ENCODE measurements at regions not wholly inside any gene's neighbourhood (a gene's known extent, or its start where the extent isn't known, plus 50 kb on each side); places are given as distances from the start of the nearest gene placed in this dataset.

- TF ChIP-seq NR3C1 (IDR thresholded peaks at IDR 0.05) (no peak), MAFK (IDR thresholded peaks at IDR 0.05; ENCODE audit: partially characterized antibody) (no peak), KDM5A (IDR thresholded peaks at IDR 0.05) (no peak), CTCF (IDR thresholded peaks at IDR 0.05) (no peak), MAX (IDR thresholded peaks at IDR 0.05) (no peak), RARB (CRISPR knock-in tag; IDR thresholded peaks at IDR 0.05) (no peak), POLR2A (IDR thresholded peaks at IDR 0.05; ENCODE audit: low read length) (no peak), MYC (IDR thresholded peaks at IDR 0.05; ENCODE audit: borderline replicate concordance, low read length) (no peak), PBX3 (IDR thresholded peaks at IDR 0.05) (no peak), RAD21 (conservative IDR thresholded peaks at IDR 0.05 in 1 of 2, IDR thresholded peaks at IDR 0.05 in 1 of 2) (no peak), FOSB (CRISPR knock-in tag; IDR thresholded peaks at IDR 0.05) (no peak), KDM1A (IDR thresholded peaks at IDR 0.05; ENCODE audit: low read depth) (no peak)
These were observed 85.2 kb upstream of the SLC1A3 start for GRCh38 chr5:36521219-36521618.
